ENCODE measurements at regions not wholly inside any gene's neighbourhood (a gene's known extent, or its start where the extent isn't known, plus 50 kb on each side); places are given as distances from the start of the nearest gene placed in this dataset.

DNA sequence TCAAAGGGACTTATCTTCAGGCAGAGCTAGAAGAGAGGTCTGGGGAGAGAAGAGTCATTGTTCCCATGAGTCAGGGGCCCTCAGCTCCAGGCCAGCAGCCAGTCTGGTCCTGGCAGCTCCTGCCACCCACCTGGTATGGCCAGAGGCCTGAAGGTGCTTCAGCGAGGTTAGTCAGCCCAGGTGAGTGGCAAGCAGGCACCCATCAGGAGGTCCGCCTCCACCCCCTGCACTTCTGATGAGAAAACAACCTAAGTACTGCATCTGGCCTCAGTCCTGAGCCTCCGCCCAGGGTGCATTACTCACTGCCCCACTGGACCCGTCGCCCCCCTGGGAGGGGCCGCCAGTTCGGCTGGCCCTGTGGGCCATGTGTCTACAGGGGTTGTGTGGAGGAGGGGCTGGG is 130.2 kb downstream of the INHBB start:
- Histone ChIP-seq H3F3A (ENCODE audit: control insufficient read depth, insufficient read depth) (no peaks in the 10 kb centered on the region), H3K9me3 (ENCODE audit: control insufficient read depth, insufficient read depth, low read length) (no peaks in the 10 kb centered on the region), H3K79me2 (ENCODE audit: control insufficient read depth, low read length) (no peaks in the 10 kb centered on the region), H3K9me2 (replicated peaks; ENCODE audit: control insufficient read depth, low read length) (no peaks in the 10 kb centered on the region), H3K27ac (ENCODE audit: low read depth, low read length) (no peak overlapping the region), H3K4me1 (ENCODE audit: control insufficient read depth, low read length) (no peaks in the 10 kb centered on the region), H3K4me2 (ENCODE audit: low read length) (no peak overlapping the region), H3K4me3 (ENCODE audit: low read length) (no peak overlapping the region), H4K20me1 (ENCODE audit: control insufficient read depth, insufficient read depth, low read depth, low read length) (no peaks in the 10 kb centered on the region), H3K27me3 (ENCODE audit: control insufficient read depth, low read length) (no peaks in the 10 kb centered on the region), H3K36me3 (ENCODE audit: control insufficient read depth, low read length) (no peaks in the 10 kb centered on the region)
- no peak for TF ChIP-seq EZH2phosphoT487 (IDR thresholded peaks at IDR 0.05; ENCODE audit: borderline replicate concordance, low read length)
- TF ChIP-seq, protein P1, sequence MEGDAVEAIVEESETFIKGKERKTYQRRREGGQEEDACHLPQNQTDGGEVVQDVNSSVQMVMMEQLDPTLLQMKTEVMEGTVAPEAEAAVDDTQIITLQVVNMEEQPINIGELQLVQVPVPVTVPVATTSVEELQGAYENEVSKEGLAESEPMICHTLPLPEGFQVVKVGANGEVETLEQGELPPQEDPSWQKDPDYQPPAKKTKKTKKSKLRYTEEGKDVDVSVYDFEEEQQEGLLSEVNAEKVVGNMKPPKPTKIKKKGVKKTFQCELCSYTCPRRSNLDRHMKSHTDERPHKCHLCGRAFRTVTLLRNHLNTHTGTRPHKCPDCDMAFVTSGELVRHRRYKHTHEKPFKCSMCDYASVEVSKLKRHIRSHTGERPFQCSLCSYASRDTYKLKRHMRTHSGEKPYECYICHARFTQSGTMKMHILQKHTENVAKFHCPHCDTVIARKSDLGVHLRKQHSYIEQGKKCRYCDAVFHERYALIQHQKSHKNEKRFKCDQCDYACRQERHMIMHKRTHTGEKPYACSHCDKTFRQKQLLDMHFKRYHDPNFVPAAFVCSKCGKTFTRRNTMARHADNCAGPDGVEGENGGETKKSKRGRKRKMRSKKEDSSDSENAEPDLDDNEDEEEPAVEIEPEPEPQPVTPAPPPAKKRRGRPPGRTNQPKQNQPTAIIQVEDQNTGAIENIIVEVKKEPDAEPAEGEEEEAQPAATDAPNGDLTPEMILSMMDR (IDR thresholded peaks at IDR 0.05; ENCODE audit: low read depth, low read length, poor library complexity, severe bottlenecking), result no peak

DNA sequence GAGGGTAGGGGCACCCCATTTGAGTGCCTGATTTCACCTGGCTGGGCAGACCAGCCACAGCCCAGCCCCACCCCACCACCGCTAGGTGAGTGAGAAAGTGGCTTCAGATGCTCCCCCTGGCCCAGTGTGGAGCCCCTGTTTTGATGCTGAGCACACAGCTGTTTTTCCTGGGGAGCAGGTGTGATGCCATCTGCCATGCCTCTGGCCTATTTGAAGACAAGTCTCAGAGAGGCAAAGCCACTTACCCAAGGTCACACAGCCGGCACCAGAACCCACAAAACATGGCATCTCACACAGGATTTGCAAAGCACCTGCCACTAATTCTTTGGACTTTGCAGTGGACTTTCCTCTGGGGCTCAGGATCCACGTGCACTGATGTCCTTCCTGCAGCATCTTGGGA is 131.3 kb downstream of the INHBB start:
- Histone ChIP-seq H3K27me3 (ENCODE audit: control insufficient read depth, low read length) (no peaks in the 10 kb centered on the region), H3K4me3 (ENCODE audit: low read length) (no peak overlapping the region), H4K20me1 (ENCODE audit: control insufficient read depth, insufficient read depth, low read depth, low read length) (no peaks in the 10 kb centered on the region), H3K9me2 (replicated peaks; ENCODE audit: control insufficient read depth, low read length) (no peaks in the 10 kb centered on the region), H3F3A (ENCODE audit: control insufficient read depth, insufficient read depth) (no peaks in the 10 kb centered on the region), H3K79me2 (ENCODE audit: control insufficient read depth, low read length) (no peaks in the 10 kb centered on the region), H3K27ac (ENCODE audit: low read depth, low read length) (no peak overlapping the region), H3K9me3 (ENCODE audit: control insufficient read depth, insufficient read depth, low read length) (no peaks in the 10 kb centered on the region), H3K4me2 (ENCODE audit: low read length) (no peak overlapping the region), H3K4me1 (ENCODE audit: control insufficient read depth, low read length) (no peaks in the 10 kb centered on the region), H3K36me3 (ENCODE audit: control insufficient read depth, low read length) (no peaks in the 10 kb centered on the region)
- no peak for TF ChIP-seq EZH2phosphoT487 (IDR thresholded peaks at IDR 0.05; ENCODE audit: borderline replicate concordance, low read length)
- TF ChIP-seq, protein P1 (IDR thresholded peaks at IDR 0.05; ENCODE audit: low read depth, low read length, poor library complexity, severe bottlenecking), result no peak

DNA sequence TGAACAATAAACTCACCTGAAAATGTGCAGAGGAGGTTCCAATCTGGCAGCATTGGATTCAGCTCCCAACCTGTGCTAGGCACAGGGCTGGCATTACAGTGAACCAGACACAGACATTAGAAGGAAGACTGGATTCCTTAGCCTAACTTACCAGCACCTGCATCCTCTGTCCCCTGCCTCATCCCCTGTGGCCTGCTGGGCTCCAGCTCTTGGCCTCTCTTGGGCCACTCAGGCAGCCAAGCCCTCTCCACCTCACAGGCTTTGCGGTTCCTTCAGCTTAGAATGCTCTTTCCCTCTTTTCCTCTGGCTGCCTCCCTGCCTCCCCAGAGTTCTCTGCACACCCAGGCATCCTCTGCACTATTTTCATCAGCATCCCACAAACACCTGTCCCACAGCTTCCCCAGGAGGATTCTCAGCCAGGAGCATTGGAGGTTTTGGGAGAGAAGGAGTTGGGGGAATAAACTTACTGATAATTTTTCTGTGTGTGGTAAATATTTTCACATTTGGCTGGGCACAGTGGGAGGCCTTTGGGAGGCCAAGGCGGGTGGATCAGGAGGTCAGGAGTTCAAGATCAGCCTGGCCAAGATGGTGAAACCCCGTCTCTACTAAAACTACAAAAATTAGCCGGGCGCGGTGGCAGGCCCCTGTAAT is 132.0 kb downstream of the INHBB start:
- Histone ChIP-seq H3K4me1 (ENCODE audit: control insufficient read depth, low read length) (no peaks in the 10 kb centered on the region), H3K79me2 (ENCODE audit: control insufficient read depth, low read length) (no peaks in the 10 kb centered on the region), H3K27ac (ENCODE audit: low read depth, low read length) (no peak overlapping the region), H3K4me2 (ENCODE audit: low read length) (no peak overlapping the region), H3K9me3 (ENCODE audit: control insufficient read depth, insufficient read depth, low read length) (no peaks in the 10 kb centered on the region), H3K36me3 (ENCODE audit: control insufficient read depth, low read length) (no peaks in the 10 kb centered on the region), H4K20me1 (ENCODE audit: control insufficient read depth, insufficient read depth, low read depth, low read length) (no peaks in the 10 kb centered on the region), H3K9me2 (replicated peaks; ENCODE audit: control insufficient read depth, low read length) (no peaks in the 10 kb centered on the region), H3F3A (ENCODE audit: control insufficient read depth, insufficient read depth) (no peaks in the 10 kb centered on the region), H3K4me3 (ENCODE audit: low read length) (no peak overlapping the region), H3K27me3 (ENCODE audit: control insufficient read depth, low read length) (no peaks in the 10 kb centered on the region)
- TF ChIP-seq, protein P1 (IDR thresholded peaks at IDR 0.05; ENCODE audit: low read depth, low read length, poor library complexity, severe bottlenecking), result no peak
- no peak for TF ChIP-seq EZH2phosphoT487 (IDR thresholded peaks at IDR 0.05; ENCODE audit: borderline replicate concordance, low read length)
